H1 (cell line): ENCODE measurements at regions not wholly inside any gene's neighbourhood (a gene's known extent, or its start where the extent isn't known, plus 50 kb on each side); places are given as distances from the start of the nearest gene placed in this dataset.

Experiments
- CTCF ChIA-PET: fragments of 300-600 bp; sonication (Branson Sonifier 250); formaldehyde crosslinking; loops from one replicate; lab custom pipeline; 2021; ENCODE audit not compliant: partially characterized antibody; lab: Charles Lee
- POLR2A ChIA-PET: fragments of 300-600 bp; sonication (Branson Sonifier 250); formaldehyde crosslinking; loops from one replicate; lab custom pipeline; 2021; ENCODE audit warnings: inconsistent platforms; ENCODE audit not compliant: partially characterized antibody; lab: Charles Lee
- DNase-seq, 2 experiments: peaks; one replicate each; pipeline versions ENCODE4 v3.0.0 to v3.0.0-alpha.2; 2010 to 2022; ENCODE audit warnings: low spot score in 2 of 2, low read depth in 1 of 2, mixed read lengths in 1 of 2
- FAIRE-seq: peaks from 2 replicates; lab custom pipeline; 2011; peaks lifted over from hg19 to GRCh38; lab: Jason Lieb, UNC
- H2AFZ ChIP-seq: 2 replicates; pipeline ENCODE4 v1.8.1; 2012; ENCODE audit warnings: low read length, inconsistent platforms
- H2AK5ac ChIP-seq: 2 replicates; pipeline ENCODE4 v1.6.1; 2013; ENCODE audit warnings: low read depth, low read length
- H2BK120ac ChIP-seq: replicated peaks from 2 replicates; pipeline ENCODE3; 2013; ENCODE audit warnings: low read depth, low read length, inconsistent platforms
- H2BK12ac ChIP-seq: 2 replicates; pipeline ENCODE4 v1.6.1; 2013; ENCODE audit warnings: low read depth, low read length
- H2BK15ac ChIP-seq: 2 replicates; pipeline ENCODE4 v1.6.1; 2013; ENCODE audit warnings: low read length
- H2BK20ac ChIP-seq: 2 replicates; pipeline ENCODE4 v1.6.1; 2013; ENCODE audit warnings: low read length
- H2BK5ac ChIP-seq: 2 replicates; pipeline ENCODE4 v1.6.1; 2013; ENCODE audit warnings: low read depth, low read length
- H3K14ac ChIP-seq: 2 replicates; pipeline ENCODE4 v1.6.1; 2013; ENCODE audit warnings: inconsistent platforms; ENCODE audit not compliant: insufficient read length
- H3K18ac ChIP-seq: 2 replicates; pipeline ENCODE4 v1.6.1; 2013; ENCODE audit warnings: low read length; ENCODE audit errors: extremely low read depth
- H3K23ac ChIP-seq: 2 replicates; pipeline ENCODE4 v1.6.1; 2013; ENCODE audit warnings: inconsistent platforms; ENCODE audit not compliant: insufficient read length
- H3K23me2 ChIP-seq: 2 replicates; pipeline ENCODE4 v1.6.1; 2013; ENCODE audit warnings: low read depth, low read length
- H3K27ac ChIP-seq: 2 replicates; pipeline ENCODE4 v1.6.1; 2011; ENCODE audit warnings: low read depth, low read length, inconsistent platforms
- H3K27me3 ChIP-seq, 4 experiments: replicated peaks in 1 of 4; 1 replicate in 1 of 4; 2 replicates in 3 of 4; pipeline versions ENCODE4 v1.6.1 to v1.8.1; 2011 to 2013; ENCODE audit warnings: low read length in 3 of 4, mild to moderate bottlenecking in 3 of 4, inconsistent platforms in 2 of 4, mixed read lengths in 2 of 4, moderate library complexity in 1 of 4; ENCODE audit not compliant: control insufficient read depth in 3 of 4, insufficient read depth in 3 of 4; ENCODE audit errors: extremely low read depth in 1 of 4
- H3K36me3 ChIP-seq, 4 experiments: 2 replicates each; pipeline versions ENCODE4 v1.6.1 to v1.8.1; 2011 to 2013; ENCODE audit warnings: mild to moderate bottlenecking in 4 of 4, low read length in 3 of 4, moderate library complexity in 2 of 4, control low read depth in 1 of 4, inconsistent platforms in 1 of 4; ENCODE audit not compliant: insufficient read depth in 4 of 4, control insufficient read depth in 2 of 4
- H3K4ac ChIP-seq: replicated peaks from 2 replicates; pipeline ENCODE3; 2013; ENCODE audit warnings: low read length, low read depth, mixed read lengths, inconsistent platforms; ENCODE audit not compliant: insufficient read length
- H3K4me1 ChIP-seq, 4 experiments: replicated peaks in 1 of 4; 1 replicate in 1 of 4; 2 replicates in 3 of 4; pipeline versions ENCODE4 v1.6.1 to v1.8.1; 2011 to 2013; ENCODE audit warnings: low read length in 3 of 4, inconsistent platforms in 2 of 4, mixed read lengths in 1 of 4; ENCODE audit not compliant: insufficient read depth in 4 of 4, control insufficient read depth in 3 of 4
- H3K4me2 ChIP-seq, 2 experiments: 2 replicates each; pipeline versions ENCODE4 v1.6.1 to v1.8.1; 2011 to 2013; ENCODE audit warnings: low read depth in 2 of 2, low read length in 2 of 2, control low read depth in 1 of 2, inconsistent platforms in 1 of 2, mild to moderate bottlenecking in 1 of 2; ENCODE audit not compliant: insufficient read depth in 1 of 2
- H3K4me3 ChIP-seq, 4 experiments: fragments of 200-600, 300-600 bp in 1 of 4; sonication (generic), shearing (Covaris generic), sonication (Bioruptor Twin) in 1 of 4; 2 replicates each; pipeline versions ENCODE4 v1.5.1 to v1.8.1; 2011 to 2016; ENCODE audit warnings: low read length in 4 of 4, low read depth in 3 of 4, control low read depth in 2 of 4, inconsistent platforms in 2 of 4, mild to moderate bottlenecking in 2 of 4, mixed read lengths in 1 of 4, moderate library complexity in 1 of 4; ENCODE audit not compliant: insufficient read depth in 2 of 4; ENCODE audit errors: extremely low read depth in 1 of 4
- H3K56ac ChIP-seq: replicated peaks from 2 replicates; pipeline ENCODE3; 2013; ENCODE audit warnings: low read depth, mild to moderate bottlenecking, mixed read lengths, low read length, inconsistent platforms; ENCODE audit not compliant: insufficient read length
- H3K79me1 ChIP-seq: 2 replicates; pipeline ENCODE4 v1.6.1; 2013; ENCODE audit warnings: low read depth, low read length, control low read depth
- H3K79me2 ChIP-seq, 2 experiments: 2 replicates each; pipeline versions ENCODE4 v1.6.1 to v1.8.1; 2012 to 2013; ENCODE audit warnings: low read length in 2 of 2, mild to moderate bottlenecking in 2 of 2, inconsistent platforms in 1 of 2; ENCODE audit not compliant: insufficient read depth in 2 of 2, control insufficient read depth in 1 of 2
- H3K9ac ChIP-seq, 4 experiments: replicated peaks in 1 of 4; 1 replicate in 1 of 4; 2 replicates in 3 of 4; pipeline versions ENCODE4 v1.6.1 to v1.8.1; 2011 to 2013; ENCODE audit warnings: low read depth in 3 of 4, low read length in 3 of 4, control low read depth in 2 of 4, mild to moderate bottlenecking in 2 of 4, moderate library complexity in 2 of 4, inconsistent platforms in 1 of 4; ENCODE audit errors: extremely low read depth in 1 of 4
- H3K9me3 ChIP-seq, 2 experiments: 2 replicates each; pipeline versions ENCODE4 v1.6.1 to v1.8.1; 2012 to 2013; ENCODE audit warnings: mild to moderate bottlenecking in 2 of 2, moderate library complexity in 2 of 2, control low read depth in 1 of 2, inconsistent platforms in 1 of 2, low read depth in 1 of 2, low read length in 1 of 2, mixed read lengths in 1 of 2; ENCODE audit not compliant: insufficient read depth in 2 of 2
- H4K20me1 ChIP-seq, 2 experiments: replicated peaks in 1 of 2; 2 replicates each; pipeline versions ENCODE3 to v1.8.1; 2011 to 2013; ENCODE audit warnings: inconsistent platforms in 2 of 2, low read length in 2 of 2, mild to moderate bottlenecking in 1 of 2; ENCODE audit not compliant: insufficient read depth in 2 of 2, control insufficient read depth in 1 of 2
- H4K5ac ChIP-seq: 2 replicates; pipeline ENCODE4 v1.6.1; 2013; ENCODE audit warnings: low read length, low read depth, mixed read lengths, inconsistent platforms; ENCODE audit not compliant: insufficient read length
- H4K8ac ChIP-seq: 2 replicates; pipeline ENCODE4 v1.8.0; 2013; ENCODE audit warnings: mild to moderate bottlenecking, moderate library complexity, low read length, inconsistent platforms; ENCODE audit not compliant: insufficient read depth; ENCODE audit errors: extremely low read depth
- H4K91ac ChIP-seq: replicated peaks from 2 replicates; pipeline ENCODE3; 2013; ENCODE audit warnings: low read length, mixed read lengths, inconsistent platforms; ENCODE audit not compliant: insufficient read length
- BACH1 ChIP-seq: IDR thresholded peaks from 2 replicates; pipeline ENCODE4 v1.6.1; 2012; ENCODE audit warnings: low read length, improper control_type of control experiment
- BCL11A ChIP-seq, 2 experiments: IDR thresholded peaks; one replicate each; pipeline ENCODE4 v1.6.1; 2011; ENCODE audit warnings: low read depth in 2 of 2, low read length in 2 of 2, mild to moderate bottlenecking in 2 of 2
- CBX5 ChIP-seq: fragments of 300-800, 300-1000 bp; sonication (generic); IDR thresholded peaks from 2 replicates; pipeline ENCODE4 v1.7.1; 2016; ENCODE audit warnings: antibody characterized with exemption, low read length, low read depth
- CEBPB ChIP-seq: IDR thresholded peaks from 2 replicates; pipeline ENCODE4 v1.6.1; 2012; ENCODE audit warnings: low read depth, low read length
- CREB1 ChIP-seq: IDR thresholded peaks from 2 replicates; pipeline ENCODE4 v1.6.1; 2012; ENCODE audit warnings: inconsistent platforms
- EZH2 ChIP-seq: fragments of 200-600 bp; sonication (generic); IDR thresholded peaks from 2 replicates; pipeline ENCODE4 v1.7.1; 2012; ENCODE audit warnings: low read depth, mild to moderate bottlenecking, moderate library complexity, low read length, inconsistent platforms; ENCODE audit not compliant: severe bottlenecking
- GTF2F1 ChIP-seq: IDR thresholded peaks from 2 replicates; pipeline ENCODE4 v1.6.1; 2012; ENCODE audit warnings: low read depth, low read length, improper control_type of control experiment, borderline replicate concordance
- JUN ChIP-seq: IDR thresholded peaks from 2 replicates; pipeline ENCODE4 v1.6.1; 2011; ENCODE audit warnings: low read depth, mild to moderate bottlenecking, improper control_type of control experiment, low read length
- KDM1A ChIP-seq: fragments of 200-600, 300-600 bp; sonication (generic); IDR thresholded peaks from 2 replicates; pipeline ENCODE4 v1.7.1; 2016; ENCODE audit warnings: mild to moderate bottlenecking, low read length, borderline replicate concordance
- KDM5A ChIP-seq: fragments of 200-600 bp; IDR thresholded peaks from 2 replicates; pipeline ENCODE4 v1.7.1; 2012; ENCODE audit warnings: mild to moderate bottlenecking, low read length, inconsistent platforms, mixed read lengths
- RBBP5 ChIP-seq: IDR thresholded peaks from 2 replicates; pipeline ENCODE4 v1.7.1; 2012; ENCODE audit warnings: low read depth, mild to moderate bottlenecking, inconsistent platforms, low read length, moderate library complexity, borderline replicate concordance
- SIX5 ChIP-seq: IDR thresholded peaks from 2 replicates; pipeline ENCODE4 v1.6.1; 2011; ENCODE audit warnings: mild to moderate bottlenecking, low read depth, low read length
- SRF ChIP-seq: IDR thresholded peaks from 2 replicates; pipeline ENCODE4 v1.6.1; 2011; ENCODE audit warnings: mild to moderate bottlenecking, low read depth, low read length, moderate library complexity
- TAF1 ChIP-seq: IDR thresholded peaks from 2 replicates; pipeline ENCODE4 v1.6.1; 2011; ENCODE audit warnings: mild to moderate bottlenecking, low read depth, low read length
- TAF7 ChIP-seq: optimal IDR thresholded peaks from 2 replicates; pipeline ENCODE3; 2011; ENCODE audit warnings: low read depth, mild to moderate bottlenecking, inconsistent platforms, low read length, moderate library complexity, borderline replicate concordance
- TCF12 ChIP-seq: IDR thresholded peaks from 2 replicates; pipeline ENCODE4 v1.6.1; 2011; ENCODE audit warnings: low read depth, mild to moderate bottlenecking, low read length
- TEAD4 ChIP-seq: IDR thresholded peaks from 2 replicates; pipeline ENCODE4 v1.6.1; 2012; ENCODE audit warnings: low read depth, low read length, inconsistent platforms, mixed read lengths
- WGBS, 2 experiments: shearing (Covaris generic) in 1 of 2; methylation state at CpG; one replicate each; pipeline versions ENCODE4 v1.1.6 to v1.1.7; 2013 to 2015; ENCODE audit warnings: low lambda C conversion rate in 2 of 2, mixed read lengths in 2 of 2, inconsistent platforms in 1 of 2, low coverage in 1 of 2, missing lambda C conversion rate in 1 of 2; ENCODE audit not compliant: insufficient replicate concordance in 2 of 2, insufficient coverage in 1 of 2, insufficient read length in 1 of 2; ENCODE audit errors: extremely low coverage in 1 of 2, missing lambda C conversion rate in 1 of 2; 5-methylcytosine and 5-hydroxymethylcytosine counted together

DNA sequence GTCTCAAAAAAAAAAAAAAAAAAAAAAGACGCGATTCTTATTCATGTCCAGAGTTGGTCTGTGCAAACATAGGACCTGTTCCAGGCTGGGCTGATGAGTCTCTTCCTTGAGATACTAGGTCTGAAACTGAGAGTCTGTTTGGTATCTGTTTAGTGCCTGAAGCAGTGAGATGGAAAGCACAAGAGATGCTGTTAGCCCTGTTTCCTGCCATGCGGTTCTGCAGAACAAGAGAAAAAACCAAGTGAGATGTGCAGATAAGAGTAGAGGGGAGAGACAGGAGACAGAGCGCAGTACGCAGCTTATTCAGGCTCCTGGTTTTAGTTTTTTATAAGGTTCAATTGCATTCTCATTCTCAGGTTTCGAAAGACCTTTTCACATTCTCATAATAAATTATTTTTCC, 85.8 kb upstream of the PRKCQ start:
- H3K23ac ChIP-seq, result no peak overlapping the region
- H3K18ac ChIP-seq, result no peak overlapping the region
- H3K14ac ChIP-seq, result no peak overlapping the region
- H2BK12ac ChIP-seq, result no peak overlapping the region
- H3K27me3 ChIP-seq, result no peaks in the 10 kb centered on the region
- H2BK5ac ChIP-seq, result no peak overlapping the region
- H3K27ac ChIP-seq, result no peak overlapping the region
- H2BK15ac ChIP-seq, result no peak overlapping the region
- no peaks in the 10 kb centered on the region for H3K79me2 ChIP-seq
- H3K9ac ChIP-seq, result no peak overlapping the region
- H2BK20ac ChIP-seq, result no peak overlapping the region
- no peaks in the 10 kb centered on the region for H3K79me1 ChIP-seq
- no peak overlapping the region for H2BK120ac ChIP-seq
- H3K4me1 ChIP-seq, result no peaks in the 10 kb centered on the region
- ChIA-PET POLR2A (no interaction called here), CTCF (interaction anchor here (0.6 to 4.7 kb wide), 7 partner anchors 11 to 1002 kb away, joined by 3 to 31 read pairs (median 4); no protein-coding TSS in a partner anchor)
- H2AFZ ChIP-seq, result 0 out of 2 replicates have a peak overlapping the region, but pooled peaks have one; percentile 76
- H2AK5ac ChIP-seq, result no peak overlapping the region
- no peak overlapping the region for H3K4me3 ChIP-seq
- 91% methylated on average over 4 of the region's 6 CpGs; no CpG with 5 or more reads in 1 of the 2 experiments for WGBS, 2 experiments
- FAIRE-seq (no peak), DNase-seq (no peak)
- no peak overlapping the region for H4K91ac ChIP-seq
- H4K8ac ChIP-seq, result no peak overlapping the region
- H3K9me3 ChIP-seq, result no peaks in the 10 kb centered on the region
- H4K5ac ChIP-seq, result no peak overlapping the region
- H3K4me2 ChIP-seq, result no peak overlapping the region
- no peaks in the 10 kb centered on the region for H4K20me1 ChIP-seq
- H3K23me2 ChIP-seq, result no peaks in the 10 kb centered on the region
- H3K4ac ChIP-seq, result no peak overlapping the region
- H3K36me3 ChIP-seq, result no peaks in the 10 kb centered on the region
- H3K56ac ChIP-seq, result no peak overlapping the region
- TF ChIP-seq TAF7 (no peak), KDM1A (no peak), EZH2 (no peak), CBX5 (no peak), BCL11A (IDR thresholded peaks at IDR 0.05; ENCODE audit: low read depth in 2 of 2, low read length in 2 of 2) (no peak), SRF (no peak), TAF1 (no peak), RBBP5 (no peak), SIX5 (no peak), CEBPB (no peak), KDM5A (no peak), TCF12 (no peak), TEAD4 (no peak), CREB1 (no peak), GTF2F1 (no peak), BACH1 (no peak), JUN (no peak)
